HK-2 (cell line): ENCODE measurements at regions not wholly inside any gene's neighbourhood (a gene's known extent, or its start where the extent isn't known, plus 50 kb on each side); places are given as distances from the start of the nearest gene placed in this dataset.
A peak's percentile ranks its signal among the peaks of the same experiment; 100 is the strongest.
"Not testable (repeated sequence)": the region's sequence is repeated elsewhere in the genome, so short reads cannot be mapped to it uniquely, and the experiment has no call there.

Experiments
- DNase-seq: peaks from one replicate; pipeline ENCODE4 v3.0.0-alpha.2; 2018; ENCODE audit not compliant: unreplicated experiment

DNA sequence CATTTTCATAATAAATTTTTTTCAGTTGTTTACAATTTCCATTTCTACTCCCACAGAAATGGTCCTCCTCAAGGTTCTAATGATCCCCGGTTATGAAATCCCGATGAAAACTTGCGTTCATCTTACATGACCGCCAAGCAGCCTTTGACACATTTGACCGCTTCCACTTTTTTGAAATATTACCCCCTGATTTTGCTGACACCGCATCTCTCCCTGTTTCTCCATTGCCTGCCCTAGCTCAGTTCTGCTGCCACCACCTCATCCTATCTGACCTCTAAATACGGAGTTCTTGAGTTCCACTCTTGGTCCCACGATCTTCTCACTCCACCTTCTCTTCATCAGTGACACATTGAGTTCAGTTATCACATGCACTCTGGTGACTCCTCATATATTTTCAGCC is 74.1 kb downstream of the SLC35B3 start:
- no peak for DNase-seq

DNA sequence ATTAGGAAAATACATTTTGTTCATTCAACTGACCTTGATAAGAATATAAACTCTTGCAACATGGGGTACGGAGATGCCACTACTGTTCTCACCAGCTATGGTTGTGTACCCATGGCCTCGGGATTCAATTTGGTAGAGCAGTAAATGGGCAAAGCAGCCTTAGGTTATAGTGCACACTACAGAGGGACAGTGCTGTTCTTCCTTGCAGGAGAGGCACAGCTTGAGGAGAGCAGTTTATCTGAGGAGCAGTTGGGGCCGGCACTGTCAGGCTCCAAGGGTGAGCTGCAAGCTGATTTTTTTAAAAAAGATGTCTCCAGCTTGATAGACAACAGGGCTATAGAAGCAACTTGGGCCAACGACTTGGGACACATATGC is 82.4 kb downstream of the SLC35B3 start:
- DNase-seq: no peak

- DNase-seq: no peak
Measured at GRCh38 chr6:8352335-8352965, 82.9 kb downstream of the SLC35B3 start.

DNA sequence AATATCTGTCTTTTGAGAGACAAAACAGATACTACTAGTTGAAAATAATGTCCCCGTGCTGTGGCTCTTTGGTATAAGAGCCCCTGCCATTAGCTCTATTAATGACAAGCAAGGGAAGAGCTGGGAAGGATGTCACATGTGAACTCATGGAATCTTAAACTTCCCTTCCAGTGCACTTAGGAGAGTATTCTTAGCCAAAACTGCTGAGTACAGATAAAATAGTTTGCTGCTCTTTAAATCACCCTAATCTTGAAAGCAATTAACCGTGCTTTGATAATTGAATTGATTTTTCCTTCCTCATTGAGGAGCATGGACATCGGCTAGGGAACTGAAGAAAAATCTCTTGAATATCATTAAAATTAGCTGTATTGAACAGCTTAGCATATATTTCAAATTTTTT is 91.7 kb downstream of the SLC35B3 start:
- DNase-seq: no peak

- DNase-seq: no peak
Measured at GRCh38 chr6:8342241-8342819, 93.0 kb downstream of the SLC35B3 start.

- DNase-seq: no peak
Measured at GRCh38 chr6:8337147-8337546, 98.2 kb downstream of the SLC35B3 start.

- DNase-seq: no peak
Measured at GRCh38 chr6:8336406-8337057, 98.8 kb downstream of the SLC35B3 start.

GRCh38 chr6:8335896-8336295 is 99.4 kb downstream of the SLC35B3 start:
- DNase-seq: peak; percentile 38

DNA sequence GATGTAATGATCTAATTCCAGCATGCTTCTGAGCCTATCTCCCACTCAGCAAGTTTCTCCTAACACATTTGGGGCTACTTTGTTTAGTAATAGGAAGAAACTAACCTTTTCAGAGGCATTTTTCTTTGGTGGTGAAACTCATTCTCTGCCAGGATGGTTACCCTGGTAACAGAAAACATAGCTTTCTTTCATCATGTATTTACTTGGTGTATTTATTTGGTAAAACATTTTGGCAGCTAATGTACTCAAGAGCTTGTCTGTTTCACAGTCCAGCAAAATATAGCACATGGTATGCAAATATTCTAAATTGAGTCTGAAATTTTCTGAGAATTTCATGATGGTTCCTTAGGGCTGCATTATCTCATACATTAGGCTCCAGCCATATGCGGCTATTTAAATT is 100.0 kb downstream of the SLC35B3 start:
- DNase-seq: no peak

DNA sequence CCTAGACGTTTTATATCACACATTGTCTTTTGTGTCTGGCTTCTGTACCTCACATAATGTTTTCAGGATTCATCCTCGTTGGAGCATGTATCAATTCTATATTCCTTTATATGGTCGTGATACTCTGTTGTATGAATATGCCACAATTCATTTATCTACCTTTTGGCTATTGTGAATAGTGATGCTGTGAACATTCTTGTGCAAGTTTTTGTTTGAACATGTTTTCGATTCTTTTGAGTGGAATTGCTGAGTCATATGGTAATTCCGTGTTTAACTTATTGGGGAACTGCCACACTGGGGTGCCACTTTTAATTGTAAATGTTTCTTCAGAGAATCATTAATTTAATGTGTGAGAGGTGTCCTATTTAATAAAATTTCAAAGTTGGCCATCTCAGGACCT is 101.2 kb downstream of the SLC35B3 start:
- DNase-seq: no peak

DNA sequence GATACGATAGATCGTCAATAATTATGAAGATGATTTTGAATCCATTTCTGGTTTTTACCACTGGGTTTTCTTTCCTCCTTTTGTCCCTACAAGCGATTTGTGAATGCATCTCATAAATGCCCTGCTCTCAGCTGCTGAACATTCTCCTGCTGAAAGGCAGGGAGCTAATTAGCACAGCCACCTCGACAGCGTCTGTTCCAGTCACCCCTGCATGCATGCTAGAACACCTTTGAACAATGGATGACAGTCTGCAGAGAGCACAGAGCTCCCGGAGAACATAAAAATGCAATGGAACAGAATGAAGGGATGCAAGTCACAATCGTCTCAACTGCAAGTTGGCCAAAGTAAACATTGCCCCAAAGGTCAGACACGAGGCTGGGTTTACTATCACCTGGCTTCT is 105.8 kb downstream of the SLC35B3 start:
- no peak for DNase-seq

- DNase-seq: no peak
Measured at GRCh38 chr6:8325743-8326142, 109.6 kb downstream of the SLC35B3 start.

DNA sequence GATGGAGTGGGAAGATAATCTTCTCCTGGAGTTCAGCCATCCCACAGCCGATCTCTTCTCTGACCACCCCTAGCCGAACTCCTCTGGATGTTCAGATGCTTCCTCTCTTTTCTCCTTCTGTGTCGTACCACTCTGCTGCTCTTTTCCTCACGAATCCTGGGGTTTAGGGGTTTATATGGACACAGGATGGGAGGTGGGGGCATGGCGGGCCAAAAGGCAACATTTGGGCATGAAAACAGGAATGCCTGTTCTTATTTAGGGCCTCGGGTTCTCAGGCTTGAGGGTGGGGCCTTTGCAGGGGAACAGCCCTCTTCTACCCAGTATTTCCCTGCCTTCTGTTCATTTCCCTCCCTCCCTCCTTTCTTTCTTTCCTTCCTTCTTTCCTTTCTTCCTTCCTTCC is 112.7 kb downstream of the SLC35B3 start:
- DNase-seq: no peak

- no peak for DNase-seq
Measured at GRCh38 chr6:8321671-8322404, 113.5 kb downstream of the SLC35B3 start.

- no peak for DNase-seq
Measured at GRCh38 chr6:8315154-8315553, 120.2 kb downstream of the SLC35B3 start.

DNA sequence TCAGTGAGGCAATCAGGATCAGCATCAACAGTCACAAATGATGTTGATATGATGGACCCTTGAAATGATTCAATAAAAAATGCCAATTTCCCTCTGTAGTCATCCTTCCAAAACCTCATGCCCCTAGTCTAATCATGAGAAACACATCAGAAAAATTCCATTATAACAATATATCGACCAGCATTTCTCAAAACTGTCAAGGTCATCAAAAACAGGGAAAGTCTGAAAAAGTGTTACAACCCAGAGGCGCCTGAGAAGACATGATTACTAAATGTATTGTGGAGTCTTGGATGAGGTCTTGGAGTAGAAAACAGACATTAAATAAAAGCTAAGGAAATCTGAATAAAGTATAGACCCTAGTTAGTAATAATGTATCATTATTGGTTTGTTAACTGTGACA is 133.8 kb downstream of the SLC35B3 start:
- no peak for DNase-seq

DNA sequence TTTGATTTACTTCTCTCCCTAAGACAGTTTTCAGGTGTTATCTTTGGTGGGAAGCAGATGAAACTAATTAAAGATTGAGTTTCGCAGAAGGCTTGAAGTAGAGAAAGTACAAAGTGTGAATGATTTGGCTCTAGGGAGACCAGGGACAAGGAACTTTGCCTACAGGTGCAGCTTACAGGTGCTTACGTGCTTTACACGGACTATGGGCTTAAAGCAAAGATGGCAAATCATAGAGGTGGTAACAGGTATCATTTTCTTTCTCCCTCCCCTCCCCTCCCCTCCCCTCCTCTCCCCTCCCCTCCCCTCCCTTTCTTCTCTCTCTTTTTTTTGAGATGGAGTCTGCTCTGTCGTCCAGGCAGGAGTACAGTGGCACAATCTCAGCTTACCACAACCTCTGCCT is 136.3 kb downstream of the SLC35B3 start:
- no peak for DNase-seq

- DNase-seq: not testable (repeated sequence)
Measured at GRCh38 chr6:8282946-8283345, 152.4 kb downstream of the SLC35B3 start.

GRCh38 chr6:8282380-8282779 is 153.0 kb downstream of the SLC35B3 start:
- DNase-seq: no peak

DNA sequence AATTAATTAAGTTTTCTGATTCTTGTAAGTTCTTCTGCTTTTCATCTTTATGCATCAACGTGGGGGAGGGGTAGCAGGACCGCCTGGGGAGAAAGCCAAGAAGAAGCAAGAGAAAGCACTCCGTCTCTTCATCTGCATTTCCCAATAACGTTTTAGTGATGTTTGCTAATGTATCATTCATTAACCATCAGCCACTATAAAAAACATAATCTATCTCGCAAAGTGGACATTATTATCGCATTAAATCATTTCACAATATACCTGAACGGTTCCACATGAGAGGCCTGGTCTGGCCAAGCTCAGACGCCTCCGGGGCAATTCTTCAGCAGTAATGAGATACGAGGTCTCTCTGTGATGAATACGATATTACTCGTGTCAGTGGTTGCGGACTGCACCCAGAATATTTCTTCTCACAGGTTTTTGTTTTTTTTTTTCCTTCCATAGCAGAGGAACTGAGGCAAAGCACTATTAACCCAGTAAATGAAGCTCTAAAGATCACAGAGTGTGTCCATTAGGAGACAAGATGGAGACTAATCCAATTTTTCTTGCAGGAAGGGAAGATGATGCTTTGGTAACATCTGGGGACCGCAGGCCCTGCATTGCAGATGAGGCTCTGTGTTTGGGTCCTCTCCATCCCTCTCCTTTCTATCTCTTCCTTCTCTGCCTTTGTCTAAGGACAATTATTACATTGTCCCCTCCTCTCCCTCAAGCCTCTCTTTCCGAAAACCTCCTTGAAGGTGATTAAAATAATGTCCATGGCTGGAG is 156.1 kb downstream of the SLC35B3 start:
- DNase-seq: no peak

DNA sequence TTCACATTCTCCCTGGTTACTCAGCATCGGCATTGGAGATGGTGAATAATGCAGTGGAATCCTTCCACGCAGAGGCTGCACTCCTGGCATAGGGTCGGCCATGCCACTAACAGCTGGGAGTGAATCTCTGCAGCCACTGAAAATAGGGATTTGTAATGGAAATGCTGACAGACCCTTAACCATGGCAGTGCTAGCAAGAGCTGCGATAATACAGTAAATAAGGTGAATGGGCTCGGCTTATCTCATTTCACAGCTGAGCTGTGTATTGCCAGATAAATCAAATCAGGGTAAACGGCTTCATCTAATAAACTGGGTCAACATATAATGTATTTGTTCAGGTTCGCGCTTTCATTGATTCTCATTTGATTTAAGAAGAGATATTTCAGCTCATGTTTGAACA is 156.8 kb downstream of the SLC35B3 start:
- DNase-seq: no peak

DNA sequence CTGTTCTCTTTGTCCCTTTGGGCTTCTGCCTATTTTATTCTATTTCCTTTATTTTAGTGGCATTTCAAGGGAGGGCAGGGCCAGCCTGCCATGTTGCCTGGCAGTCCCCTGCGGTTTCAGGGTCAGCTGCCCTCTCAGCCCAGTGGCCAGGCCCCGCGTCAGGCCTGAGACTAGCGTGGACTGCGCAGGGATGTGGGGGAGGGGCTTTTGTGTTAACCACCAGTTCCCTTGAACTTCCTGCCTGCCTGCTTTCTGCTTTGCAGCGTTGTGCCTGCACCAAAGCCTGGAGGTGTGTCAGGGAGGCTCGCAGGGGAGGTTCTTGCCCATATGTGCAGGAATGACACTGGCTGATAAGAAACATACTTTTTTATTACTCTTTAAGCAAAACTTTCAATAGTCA is 157.6 kb downstream of the SLC35B3 start:
- DNase-seq: peak; percentile 2
